Jurkat, Clone E6-1 (cell line): ENCODE measurements at regions not wholly inside any gene's neighbourhood (a gene's known extent, or its start where the extent isn't known, plus 50 kb on each side); places are given as distances from the start of the nearest gene placed in this dataset.

Experiments used
- DNase-seq: peaks from one replicate; pipeline ENCODE4 v3.0.0-alpha.2; 2011; ENCODE audit warnings: low read depth, low spot score
- H3K4me3 ChIP-seq: 2 replicates; pipeline ENCODE4 v1.5.1; 2011; ENCODE audit warnings: mild to moderate bottlenecking, low read length, control low read depth, moderate library complexity

DNA sequence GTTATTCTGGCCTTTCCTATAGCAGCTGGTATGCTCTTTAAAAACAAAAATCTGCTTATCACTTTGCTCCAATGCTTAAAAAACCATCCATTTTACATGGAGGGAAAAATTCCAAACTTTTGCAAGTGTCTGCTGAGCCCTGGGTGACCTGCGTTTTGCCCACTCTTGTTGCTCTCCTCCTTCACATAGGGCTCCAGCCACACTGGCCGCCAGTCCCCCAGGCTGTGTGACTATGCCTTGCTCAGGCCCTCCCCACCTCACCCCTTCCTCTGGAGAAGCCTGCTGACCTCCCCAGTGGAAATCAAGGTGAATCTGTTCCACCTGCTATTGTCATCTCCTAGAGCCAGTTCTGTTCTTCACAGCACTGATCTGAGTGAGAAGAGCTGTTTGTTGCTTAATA is 126.9 kb downstream of the SLC25A47 start:
- H3K4me3 ChIP-seq, result no peak overlapping the region
- no peak for DNase-seq

DNA sequence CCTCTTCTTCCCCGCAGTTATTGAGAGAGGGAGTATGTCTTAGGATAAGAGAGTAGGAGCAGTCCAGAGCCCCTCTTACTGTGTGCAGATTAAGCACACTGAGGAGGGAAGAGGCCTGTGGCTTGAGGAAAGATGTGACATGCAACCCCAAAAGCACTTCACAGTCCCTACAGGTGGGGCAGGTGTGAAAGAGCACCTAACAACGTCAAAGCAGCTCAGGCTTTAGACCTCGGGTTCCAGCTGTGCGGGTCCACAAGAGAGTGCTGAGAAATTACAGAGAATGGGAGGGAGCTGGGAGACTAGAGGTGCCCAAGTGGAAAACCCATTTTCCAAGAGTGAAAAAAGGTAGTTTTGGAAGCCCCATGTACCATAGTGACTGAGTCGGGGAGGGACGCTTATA is 127.6 kb downstream of the SLC25A47 start:
- H3K4me3 ChIP-seq, result no peak overlapping the region
- DNase-seq, result no peak

DNA sequence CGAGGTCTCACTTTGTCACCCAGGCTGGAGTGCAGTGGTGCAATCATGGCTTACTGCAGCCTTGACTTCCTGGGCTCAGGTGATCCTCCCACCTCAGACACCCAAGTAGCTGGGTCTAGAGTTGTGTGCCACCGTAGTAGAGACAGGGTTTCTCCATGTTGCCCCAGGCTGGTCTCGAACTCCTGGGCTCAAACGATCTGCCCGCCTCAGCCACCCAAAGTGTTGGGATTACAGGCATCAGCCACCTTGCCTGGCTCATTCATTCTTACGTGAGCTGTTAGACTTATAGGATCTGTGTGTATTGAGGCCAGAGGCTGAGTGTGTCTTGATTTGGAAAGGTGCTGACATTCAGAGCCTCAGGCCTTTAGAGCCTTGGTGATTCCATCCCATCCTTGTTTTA is 128.1 kb downstream of the SLC25A47 start:
- no peak overlapping the region for H3K4me3 ChIP-seq
- no peak for DNase-seq

DNA sequence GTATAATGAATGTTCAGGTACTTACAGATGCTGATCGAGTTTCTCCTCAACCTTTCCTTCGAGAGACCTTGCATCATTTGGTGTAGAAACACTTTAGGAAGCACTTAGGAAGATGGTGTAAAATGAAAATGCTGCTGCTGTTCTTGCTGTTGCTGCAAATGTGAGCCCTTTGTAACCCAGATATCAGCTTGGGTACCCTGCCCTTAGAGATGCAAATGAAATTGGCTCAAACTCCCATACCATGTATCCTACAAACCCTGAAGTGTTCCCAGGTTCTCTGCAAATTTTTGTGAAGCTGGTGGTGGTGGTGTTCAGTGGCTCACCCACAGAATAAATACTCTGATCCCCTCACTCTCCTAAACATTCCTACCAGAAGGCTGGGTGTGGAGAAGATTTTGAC is 130.8 kb downstream of the SLC25A47 start:
- no peak for DNase-seq
- H3K4me3 ChIP-seq, result no peak overlapping the region

DNA sequence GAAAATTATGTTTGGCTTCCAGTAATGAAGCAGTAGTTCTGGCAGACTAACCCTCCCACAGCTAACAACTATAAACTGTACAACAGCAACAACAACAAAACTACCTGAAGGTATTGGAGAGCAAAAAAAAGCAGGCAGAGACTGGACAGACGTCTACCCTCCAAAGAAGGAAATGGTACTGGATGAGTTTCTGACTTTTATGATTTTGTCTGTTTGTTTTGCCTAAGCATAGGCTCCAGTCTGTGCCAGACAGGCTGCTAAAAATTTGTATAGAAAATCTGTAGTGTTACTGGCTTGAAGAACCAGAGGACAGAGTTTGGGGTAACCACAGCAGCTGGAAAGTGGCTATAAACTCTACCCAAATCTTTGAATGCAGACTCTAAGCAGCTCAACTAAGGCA is 131.3 kb downstream of the SLC25A47 start:
- H3K4me3 ChIP-seq, result no peak overlapping the region
- no peak for DNase-seq

DNA sequence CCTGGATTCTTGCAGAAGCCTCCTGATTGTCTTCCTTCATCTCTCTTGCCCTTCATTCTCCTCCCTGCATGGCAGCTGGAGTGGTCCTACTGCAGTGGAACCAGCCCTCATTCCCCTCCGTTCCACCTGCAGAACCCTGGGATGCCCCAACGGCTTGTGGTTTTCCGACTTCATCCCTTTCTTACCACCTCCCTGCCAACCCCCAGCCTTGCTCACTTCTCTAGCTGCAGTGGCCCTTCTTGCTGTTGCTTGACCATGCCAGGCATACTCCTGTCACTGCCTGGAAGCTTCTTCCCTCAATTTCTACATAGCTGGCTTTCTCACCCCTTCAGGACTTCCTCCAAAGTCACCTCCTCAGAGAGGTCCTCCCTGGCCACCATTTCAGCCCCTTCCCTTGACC is 123.3 kb downstream of the BEGAIN start:
- H3K4me3 ChIP-seq, result no peak overlapping the region
- no peak for DNase-seq

DNA sequence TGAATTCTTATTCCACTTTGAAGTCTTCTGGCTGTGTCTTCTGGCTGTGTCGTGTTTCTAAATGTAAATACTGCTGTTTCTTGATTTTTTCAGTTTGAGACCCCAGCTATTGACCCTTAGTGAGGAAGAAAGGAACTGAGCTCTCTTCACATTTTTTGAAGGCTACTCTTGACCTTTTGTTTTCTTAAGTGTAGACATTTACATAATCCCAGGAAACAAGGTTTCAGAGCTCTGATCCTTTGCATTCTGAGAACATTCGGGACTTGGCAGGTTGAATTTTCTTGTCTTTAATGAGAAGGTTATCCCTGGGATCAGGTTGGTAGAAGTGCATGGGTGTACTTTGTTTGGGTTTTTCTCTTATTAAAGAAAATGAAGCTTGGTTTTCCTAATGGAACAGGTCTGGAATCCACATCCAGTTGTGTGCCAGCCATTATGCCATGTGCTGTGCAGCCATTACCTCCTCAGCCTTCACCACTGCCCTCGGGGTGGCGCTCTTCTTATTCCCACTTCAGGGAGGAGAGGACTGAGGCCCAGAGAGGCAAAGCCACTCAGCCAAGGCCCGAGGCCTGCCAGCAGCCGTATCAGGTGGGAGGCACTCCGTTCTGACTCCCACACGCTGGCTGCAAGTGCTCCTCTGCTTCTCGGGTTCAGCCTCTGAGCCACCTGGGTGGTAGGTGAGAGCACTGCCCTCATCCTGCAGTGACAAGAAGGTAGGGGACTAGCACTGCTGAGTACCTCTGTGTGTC is 120.9 kb downstream of the BEGAIN start:
- H3K4me3 ChIP-seq, result no peak overlapping the region
- no peak for DNase-seq

DNA sequence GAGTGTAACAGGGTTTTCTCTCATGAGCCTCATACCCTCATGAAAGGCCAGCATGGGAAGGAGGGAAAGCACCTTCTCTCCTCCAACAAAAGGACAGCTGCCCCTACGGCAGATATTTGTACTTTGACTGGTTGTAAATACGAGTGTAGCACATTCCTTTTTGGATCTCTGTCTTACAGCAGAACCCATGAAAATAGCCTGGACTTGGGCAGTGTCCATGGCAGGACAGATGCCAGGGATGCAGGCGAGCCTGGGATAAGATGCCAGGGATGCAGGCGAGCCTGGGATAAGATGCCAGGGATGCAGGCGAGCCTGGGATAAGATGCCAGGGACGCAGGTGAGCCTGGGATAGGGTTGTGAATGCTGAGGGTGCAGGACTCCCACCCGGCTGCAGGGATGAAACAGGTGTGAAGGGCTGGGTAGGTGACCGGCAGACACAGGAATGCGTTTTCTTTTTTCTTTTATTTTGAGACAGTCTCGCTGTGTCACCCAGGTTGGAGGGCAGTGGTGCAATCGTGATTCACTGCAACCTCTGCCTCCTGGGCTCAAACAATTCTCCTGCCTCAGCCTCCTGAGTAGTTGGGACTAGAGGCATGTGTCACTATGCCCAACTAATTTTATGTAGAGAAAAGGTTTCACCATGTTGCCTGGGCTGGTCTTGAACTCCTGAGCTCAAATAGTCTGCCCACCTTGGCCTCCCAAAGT is 120.0 kb downstream of the BEGAIN start:
- no peak for DNase-seq
- H3K4me3 ChIP-seq, result no peak overlapping the region

DNA sequence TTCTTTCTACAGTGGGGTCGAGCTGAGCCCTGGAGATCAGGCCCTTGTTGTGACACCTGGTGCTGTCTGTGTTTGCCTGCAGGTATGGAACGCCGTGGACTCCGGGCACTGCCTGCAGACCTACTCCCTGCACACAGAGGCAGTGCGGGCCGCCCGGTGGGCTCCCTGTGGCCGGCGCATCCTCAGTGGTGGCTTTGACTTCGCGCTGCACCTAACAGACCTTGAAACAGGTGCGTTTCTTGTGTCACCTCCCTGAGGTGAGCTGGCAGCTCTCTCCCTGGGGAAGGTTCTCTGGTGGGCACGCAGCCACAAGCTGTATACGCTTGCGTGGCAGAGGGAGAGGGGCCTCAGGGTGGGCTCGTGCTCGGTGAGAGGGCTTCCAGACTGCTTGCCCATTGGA is 119.3 kb downstream of the BEGAIN start:
- DNase-seq, result no peak
- H3K4me3 ChIP-seq, result no peak overlapping the region

DNA sequence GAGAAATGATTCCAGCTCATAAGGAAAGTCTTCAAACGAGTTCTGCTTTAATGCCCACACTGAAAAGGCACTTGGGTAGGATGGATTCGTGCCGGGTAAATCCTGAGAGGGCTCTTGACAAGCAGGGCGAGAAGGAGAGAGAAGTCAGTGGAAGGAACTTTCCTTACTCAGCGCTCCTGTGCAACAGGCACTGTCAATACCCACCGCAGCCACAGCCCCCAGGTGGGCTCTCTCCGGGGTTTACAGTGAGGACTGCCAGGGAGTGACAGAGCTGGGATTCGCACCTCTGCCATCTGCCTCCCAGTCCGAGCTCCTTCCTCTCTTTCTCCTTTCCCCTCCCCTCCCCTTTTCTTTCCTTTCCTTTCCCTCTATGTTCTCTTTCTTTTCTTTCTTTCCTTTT is 118.7 kb downstream of the BEGAIN start:
- no peak for DNase-seq

DNA sequence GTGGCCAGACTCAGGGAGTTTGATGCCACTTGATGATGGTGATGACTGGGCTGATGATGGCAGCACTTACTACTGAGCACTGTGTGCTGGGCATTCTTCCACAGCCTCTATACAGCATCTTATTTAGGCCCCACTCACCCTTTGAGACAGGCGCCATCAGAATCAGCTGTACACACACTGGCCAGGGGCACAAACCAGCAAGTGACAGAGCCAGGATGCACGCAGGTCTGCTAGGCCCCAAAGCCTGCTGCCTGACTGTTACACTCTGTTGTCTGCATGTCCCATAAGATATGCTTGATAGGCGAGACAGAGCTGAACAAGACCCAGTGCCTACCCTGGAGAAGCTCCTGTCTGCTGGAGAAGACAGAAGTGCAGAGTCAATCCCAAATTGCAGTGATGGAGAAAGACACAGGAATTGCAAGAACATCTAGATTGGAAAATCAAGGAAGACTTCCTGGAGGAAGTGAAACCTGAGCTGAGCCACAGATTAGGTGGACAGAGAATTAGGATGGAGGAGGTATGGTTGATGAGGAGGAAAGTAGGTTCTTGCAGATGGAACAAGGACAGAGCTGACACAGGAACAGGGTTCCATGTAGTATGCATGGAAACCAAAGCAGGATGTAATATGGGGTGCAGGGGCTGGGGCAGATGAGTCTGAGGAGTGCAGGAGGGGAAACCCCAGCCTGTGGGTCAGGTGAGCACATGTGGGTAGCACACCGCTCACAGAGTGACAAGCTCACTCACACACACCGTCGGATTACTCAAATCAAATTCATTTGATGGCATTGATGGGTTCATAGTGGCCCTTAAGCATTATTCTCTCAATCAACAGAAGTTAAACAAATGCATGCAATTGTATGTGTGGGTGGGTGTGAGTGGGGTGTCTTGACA is 117.3 kb downstream of the BEGAIN start:
- no peak for DNase-seq
- no peak overlapping the region for H3K4me3 ChIP-seq

More for the DNA sequence above, 118.7 kb downstream of the BEGAIN start:
- no peak overlapping the region for H3K4me3 ChIP-seq

DNA sequence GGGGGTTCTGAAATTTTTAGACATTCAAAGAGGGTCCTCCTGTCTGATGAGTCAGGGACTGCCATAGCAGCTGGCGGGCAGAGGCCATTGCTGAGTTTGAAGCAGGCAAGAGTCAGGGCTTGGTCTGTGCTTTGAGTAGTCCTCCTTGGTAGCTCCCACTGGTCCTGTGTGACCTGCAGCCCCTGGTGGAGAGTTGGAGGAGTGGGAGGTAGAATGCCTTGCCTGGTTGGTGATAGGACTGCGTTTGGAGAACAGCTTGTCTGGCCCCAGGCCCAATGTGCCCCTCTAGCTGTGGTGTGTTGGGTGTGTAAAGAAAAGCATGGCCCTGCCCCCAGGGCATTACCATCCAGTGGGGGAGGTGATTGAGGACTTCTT is 116.7 kb downstream of the BEGAIN start:
- no peak overlapping the region for H3K4me3 ChIP-seq
- no peak for DNase-seq

DNA sequence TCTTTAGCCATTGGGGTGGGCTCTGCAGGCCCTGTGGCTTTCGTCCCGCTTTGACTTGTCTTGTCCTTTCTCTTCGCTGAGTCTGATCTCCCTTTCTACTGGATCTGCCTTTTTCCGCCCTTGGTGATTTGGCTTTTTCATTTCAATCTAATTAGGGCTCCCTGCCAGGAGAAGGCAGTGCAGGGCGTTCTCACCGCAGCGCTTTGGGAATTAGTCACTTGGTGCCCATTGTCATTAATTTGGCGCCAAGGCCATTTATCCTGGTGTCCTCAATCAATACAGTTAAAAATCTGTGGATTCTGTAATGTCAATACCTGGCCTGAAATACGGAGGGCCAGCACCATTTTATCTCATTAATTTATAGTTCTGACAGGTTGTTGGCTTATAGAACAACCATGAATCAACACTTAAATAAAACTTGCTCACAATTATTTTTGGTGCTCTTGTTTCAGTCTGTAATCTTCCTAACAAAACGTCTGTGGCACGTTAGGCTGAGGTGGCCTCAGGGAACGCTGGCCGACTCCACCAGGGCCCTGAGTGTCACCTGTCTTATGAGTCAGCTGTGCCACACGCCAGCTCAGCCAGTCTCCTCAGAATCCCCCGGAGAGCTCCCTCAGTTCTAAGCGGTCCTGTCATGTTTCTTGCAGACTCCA is 115.7 kb downstream of the BEGAIN start:
- DNase-seq, result no peak
- no peak overlapping the region for H3K4me3 ChIP-seq

DNA sequence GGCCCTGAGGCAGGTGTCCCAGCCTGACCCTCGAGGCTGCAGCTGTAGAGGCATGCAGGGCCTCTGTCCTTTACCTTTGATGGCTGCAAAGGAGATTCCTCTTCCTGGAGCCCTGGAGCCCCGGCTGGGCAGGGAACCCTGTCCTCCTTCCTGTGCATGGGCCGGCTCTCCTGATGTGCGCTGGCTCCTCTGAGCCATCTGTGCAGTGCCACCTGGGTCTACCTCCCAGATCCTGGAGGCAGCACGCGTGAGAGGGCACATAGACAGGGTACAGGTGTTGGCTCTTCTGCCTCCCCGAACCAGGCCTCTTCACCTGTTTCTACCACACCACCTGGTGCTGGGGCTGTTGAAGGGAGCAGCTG is 115.1 kb downstream of the BEGAIN start:
- H3K4me3 ChIP-seq, result no peak overlapping the region
- DNase-seq, result no peak

DNA sequence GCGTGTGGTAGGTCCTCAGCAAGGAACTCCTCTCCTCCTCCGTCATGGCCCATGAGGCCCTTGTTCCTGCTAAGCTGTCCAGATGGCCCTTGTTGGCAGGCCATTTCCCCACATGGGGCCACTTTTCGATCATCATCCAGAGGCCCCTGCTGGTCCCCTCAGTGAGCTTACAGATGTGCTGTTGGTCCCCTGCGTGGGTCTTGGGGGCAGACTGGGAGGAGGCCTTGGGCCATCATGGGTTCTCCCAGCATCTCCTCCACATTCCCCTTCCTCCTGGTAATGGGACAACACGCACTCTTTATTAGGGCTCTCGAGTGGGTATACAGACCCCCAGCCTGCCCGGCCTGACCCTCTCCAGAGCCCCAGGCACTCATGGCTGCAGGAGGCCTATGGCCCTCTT is 114.7 kb downstream of the BEGAIN start:
- H3K4me3 ChIP-seq, result no peak overlapping the region
- no peak for DNase-seq

DNA sequence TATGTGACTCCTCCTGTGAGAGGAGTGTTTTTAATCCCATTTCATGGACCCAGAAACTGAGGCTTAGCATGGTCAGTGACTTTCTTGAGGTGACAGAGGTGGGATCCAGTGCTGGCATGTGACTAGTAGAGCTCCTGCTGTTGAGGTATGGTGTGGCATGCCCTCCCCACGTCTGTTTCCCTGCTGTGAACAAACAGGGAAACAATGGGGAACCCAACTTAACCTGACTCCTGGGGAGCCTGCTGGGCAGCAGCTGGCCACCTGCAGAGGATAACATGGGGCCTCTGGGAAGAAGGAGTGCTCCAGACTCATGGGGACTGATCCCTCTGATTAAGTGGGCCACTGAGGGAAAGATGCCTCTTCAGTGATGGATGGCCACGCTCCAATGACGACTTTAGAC is 114.0 kb downstream of the BEGAIN start:
- DNase-seq, result no peak
- H3K4me3 ChIP-seq, result no peak overlapping the region

DNA sequence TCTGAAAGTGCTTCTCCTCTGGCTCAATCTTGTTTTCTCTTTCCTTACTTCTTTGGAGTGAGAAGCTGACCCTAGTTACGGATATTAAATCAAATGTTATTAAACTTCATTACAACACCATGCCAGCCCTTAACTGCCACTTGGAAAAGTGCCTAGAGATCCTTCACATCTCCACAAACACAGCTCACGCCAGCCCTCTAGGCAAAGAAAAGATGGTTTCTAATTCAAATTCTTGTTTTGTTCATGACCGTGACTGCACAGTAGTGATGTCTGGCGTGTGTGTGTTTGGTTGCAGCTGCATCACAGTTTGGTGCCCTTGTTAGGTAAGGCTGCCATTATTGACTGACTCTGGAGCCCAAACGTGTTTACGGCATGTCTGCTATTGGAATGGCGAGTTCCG is 113.0 kb downstream of the BEGAIN start:
- no peak for DNase-seq
- no peak overlapping the region for H3K4me3 ChIP-seq

DNA sequence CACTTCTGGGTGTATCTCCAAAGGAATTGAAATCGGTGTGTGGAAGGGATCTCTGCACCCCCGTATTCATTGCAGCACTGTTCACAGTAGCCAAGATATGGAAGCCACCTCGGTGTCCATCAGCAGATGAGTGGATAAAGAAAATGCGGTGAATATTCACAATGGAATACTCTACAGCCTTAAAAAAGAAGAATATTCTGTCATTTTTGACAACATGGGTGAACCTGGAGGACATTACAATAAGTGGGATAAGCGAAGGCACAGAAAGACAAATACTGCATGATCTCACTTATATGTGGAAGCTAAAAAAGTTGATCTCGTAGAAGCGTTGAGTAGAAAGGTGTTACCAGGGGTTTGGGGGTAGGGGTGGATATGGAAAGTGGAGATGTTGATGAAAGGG is 111.9 kb downstream of the BEGAIN start:
- H3K4me3 ChIP-seq, result no peak overlapping the region
- no peak for DNase-seq

DNA sequence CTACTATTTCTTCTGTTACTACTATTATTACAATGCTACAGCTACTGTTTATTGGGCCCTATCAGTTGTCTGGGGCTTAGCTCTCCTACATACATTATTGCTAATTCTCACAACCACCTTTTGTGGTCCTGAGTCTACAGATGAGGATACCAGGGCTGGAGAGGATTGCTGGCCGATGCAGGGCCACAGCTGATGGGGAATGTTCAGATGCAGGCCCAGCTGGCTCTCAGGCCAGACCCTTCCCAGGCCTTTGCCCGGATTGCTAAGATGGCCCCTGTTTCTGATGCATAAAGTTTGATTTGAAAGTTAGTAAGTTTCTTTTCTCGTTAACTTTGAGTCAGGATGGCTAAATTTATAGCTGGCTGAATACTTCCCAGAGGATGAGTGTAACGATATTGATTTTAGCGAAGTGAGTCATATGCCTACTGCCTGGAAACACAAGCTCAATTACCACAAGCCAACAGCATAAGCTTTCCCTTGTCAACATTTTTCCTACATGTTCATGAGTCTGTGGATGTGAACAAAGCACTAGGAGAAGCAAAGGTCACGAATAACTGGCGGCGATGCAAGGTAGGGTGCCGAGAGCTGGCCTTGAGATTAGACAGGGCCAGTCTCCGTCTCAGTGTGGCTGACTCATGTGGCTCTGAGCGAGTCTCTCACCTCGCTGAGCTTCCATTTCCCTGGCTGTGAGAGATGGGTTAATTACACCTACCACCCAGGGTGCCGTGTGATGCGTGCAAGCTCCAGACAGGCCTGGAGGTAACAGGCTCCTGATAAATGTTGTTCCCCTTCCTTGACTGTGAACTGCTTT is 111.0 kb downstream of the BEGAIN start:
- H3K4me3 ChIP-seq, result no peak overlapping the region
- DNase-seq, result no peak
